GM21737 (cell line): ENCODE measurements at regions not wholly inside any gene's neighbourhood (a gene's known extent, or its start where the extent isn't known, plus 50 kb on each side); places are given as distances from the start of the nearest gene placed in this dataset.

Source experiments
- ATAC-seq: cut with Tn5 transposase; IDR thresholded peaks from one replicate; pipeline ENCODE4 v1.9.1; 2021; ENCODE audit warnings: mild to moderate bottlenecking, moderate library complexity; ENCODE audit not compliant: unreplicated experiment

DNA sequence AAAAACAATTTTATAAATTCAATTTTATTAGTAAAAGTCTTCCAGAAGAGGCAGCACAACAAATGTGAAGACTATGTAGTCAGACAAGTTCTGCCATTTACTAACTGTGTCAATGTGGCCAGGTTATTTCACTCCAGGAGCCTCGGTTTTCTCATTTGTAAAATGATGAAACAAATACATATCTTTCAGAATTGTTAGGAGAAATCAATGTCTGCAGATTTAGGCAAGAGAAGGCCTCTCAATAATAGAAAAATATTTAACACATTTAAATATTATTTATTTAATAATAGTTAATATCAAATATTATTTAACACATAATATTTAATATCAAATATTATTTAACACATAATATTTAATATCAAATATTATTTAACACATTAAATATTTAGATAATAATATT, 75.6 kb upstream of the PTGFR start:
- ATAC-seq = no peak

- ATAC-seq = no peak
Observed at GRCh38 chr1:78419309-78419708, 71.5 kb upstream of the PTGFR start.

GRCh38 chr1:78420181-78420580, 70.6 kb upstream of the PTGFR start:
- no peak for ATAC-seq

GRCh38 chr1:78420688-78421087, 70.1 kb upstream of the PTGFR start:
- ATAC-seq = no peak

GRCh38 chr1:78424720-78425119, 66.1 kb upstream of the PTGFR start:
- no peak for ATAC-seq

DNA sequence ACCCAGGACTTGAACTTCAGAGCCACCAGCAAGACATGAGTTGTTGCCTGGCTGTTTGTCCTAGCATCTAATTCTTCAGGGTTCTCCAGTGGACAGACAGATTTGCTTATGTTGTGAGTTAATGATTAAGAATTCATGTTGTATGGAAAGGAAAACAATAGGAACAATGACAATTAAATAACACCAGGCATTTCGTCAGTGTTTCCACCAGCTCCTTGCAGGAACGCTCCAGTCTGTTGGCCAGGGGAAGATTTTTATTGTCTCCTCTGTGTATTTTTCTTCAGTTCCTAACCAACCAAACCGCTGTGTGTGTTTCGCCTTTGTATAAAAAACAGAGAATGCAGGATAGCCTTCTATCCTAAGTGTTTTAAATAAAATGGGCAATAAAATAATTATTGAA, 64.4 kb upstream of the PTGFR start:
- no peak for ATAC-seq

DNA sequence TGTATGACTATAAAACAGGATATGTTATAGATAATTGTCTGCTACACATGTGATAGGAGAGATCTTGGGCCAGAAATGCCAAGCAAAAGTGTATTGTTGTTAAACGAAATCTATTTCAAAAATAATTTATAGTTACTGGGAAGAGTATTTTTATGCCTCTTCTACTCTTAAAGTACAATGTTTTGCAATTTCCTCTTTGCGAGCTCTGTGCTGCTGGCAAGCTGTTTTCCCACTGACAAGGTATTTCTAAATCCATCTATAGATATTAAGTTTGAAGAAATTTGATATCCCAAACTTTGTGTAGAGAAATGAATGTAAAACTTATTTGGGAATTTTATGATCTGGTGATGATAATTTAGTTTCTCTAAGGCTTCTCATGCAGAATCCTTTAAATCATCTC, 63.3 kb upstream of the PTGFR start:
- ATAC-seq = no peak

DNA sequence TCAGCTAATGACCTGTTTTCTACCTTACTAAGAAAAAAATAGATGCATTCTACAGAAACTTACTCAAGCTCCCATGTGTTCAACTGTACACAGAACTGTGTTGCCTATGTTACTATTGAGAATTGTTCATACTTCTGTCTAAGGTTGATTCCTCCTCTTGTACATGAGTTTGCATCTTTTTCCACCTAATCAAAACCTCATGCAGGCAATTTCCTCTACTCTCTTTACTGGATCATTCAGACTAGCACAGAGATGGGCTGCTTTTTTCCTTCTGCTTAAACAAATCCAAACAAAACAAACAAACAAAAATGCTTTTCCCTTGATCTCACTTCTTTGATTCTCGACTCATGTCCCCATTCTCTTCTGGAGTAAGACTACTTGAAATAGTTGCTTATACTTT, 58.8 kb upstream of the PTGFR start:
- no peak for ATAC-seq

DNA sequence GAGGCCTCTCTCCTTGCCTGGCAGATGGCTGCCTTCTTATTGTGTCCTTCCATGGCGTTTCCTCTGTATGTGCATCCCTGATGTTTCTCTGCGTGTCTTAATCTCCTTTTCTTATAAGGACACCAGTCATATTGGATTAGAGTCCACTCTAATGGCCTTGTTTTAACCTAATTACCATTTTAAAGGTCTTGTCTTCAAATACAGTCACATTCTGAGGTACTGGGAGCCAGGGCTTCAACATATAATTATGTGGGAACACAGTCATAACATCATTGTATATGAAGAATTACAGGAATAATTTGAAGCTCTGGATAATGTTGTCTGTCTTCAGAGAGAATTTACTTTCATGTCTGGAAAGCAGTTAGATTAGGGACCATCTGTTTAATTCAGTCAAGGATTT, 56.4 kb upstream of the PTGFR start:
- no peak for ATAC-seq

DNA sequence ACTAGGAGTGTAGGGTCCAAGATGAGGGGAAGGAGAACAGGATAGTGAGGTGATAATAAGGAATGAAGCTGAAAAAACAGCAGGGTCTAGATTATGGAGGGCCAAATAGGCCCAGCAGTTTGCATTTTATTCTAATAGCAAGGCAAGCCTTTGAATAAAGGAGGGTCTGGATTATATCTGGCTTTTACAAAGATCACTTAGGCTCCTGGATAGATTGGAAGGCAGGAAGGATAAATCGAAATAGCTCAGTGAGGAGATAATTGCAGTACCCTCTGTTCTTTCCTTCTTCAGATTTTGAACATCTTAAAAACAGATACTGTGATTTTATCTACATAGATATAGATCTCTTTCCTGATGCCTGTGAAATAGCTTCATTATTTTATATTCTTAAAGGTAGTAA, 53.8 kb upstream of the PTGFR start:
- no peak for ATAC-seq

DNA sequence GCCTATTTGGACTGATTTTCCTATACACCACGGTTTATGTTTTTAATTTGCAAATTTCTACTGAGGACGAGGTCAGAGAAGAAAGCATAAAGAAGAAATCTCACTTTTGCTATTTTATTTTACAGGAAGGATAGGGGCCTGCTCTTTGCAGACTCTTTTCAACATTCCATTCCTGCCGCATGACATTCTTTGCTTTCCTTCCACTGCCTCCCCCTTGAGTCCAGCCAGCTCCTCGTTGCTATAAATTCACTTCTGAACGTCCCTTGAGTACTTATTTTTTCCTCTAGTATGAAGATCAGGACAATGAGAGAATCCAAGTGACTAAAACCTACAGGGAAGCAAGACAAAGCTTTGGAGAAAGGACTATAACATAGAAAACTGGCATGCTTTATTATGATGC, 53.4 kb upstream of the PTGFR start:
- no peak for ATAC-seq

GRCh38 chr1:78437941-78438340, 52.8 kb upstream of the PTGFR start:
- no peak for ATAC-seq

DNA sequence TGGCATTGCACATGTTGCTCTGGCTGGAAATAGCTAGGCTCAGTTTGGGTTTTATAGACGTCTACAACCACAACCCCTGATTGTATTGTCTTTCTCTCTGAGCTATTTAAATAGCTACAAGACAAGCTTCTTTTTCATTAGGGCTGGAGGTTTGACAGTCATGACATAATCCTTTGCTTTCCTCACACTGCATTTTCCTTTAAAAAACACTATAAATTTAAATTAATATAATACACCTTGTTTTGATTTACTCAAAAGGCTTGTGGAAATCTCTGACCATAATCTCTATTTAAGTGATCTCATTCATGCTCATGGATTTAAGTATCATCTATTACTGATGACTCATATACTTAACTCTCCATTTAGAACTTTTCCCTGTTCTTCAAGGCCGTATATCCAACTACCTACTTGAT, 50.4 kb upstream of the PTGFR start:
- ATAC-seq = no peak
